ENCODE measurements at regions not wholly inside any gene's neighbourhood (a gene's known extent, or its start where the extent isn't known, plus 50 kb on each side); places are given as distances from the start of the nearest gene placed in this dataset.

DNA sequence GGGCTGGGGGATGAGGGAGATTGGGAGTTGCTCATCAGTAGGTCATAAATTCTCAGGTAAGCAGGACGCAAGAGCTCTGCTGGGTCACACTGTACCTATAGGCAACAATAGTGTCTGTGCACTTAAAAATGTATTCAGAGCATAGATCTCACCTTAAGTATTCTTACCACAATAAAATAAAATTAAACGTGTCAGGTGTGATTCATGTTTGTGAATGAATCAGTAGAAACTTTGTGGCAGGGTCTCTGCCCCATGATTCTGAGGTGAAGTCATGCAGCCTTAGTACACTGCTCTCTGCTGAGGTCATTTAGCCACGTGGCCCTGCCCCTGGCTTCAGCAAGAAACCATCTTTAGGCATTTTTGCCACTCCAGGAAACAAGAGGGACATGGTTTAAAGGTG is 253.8 kb downstream of the FBXO15 start:
- TF ChIP-seq, protein P1, sequence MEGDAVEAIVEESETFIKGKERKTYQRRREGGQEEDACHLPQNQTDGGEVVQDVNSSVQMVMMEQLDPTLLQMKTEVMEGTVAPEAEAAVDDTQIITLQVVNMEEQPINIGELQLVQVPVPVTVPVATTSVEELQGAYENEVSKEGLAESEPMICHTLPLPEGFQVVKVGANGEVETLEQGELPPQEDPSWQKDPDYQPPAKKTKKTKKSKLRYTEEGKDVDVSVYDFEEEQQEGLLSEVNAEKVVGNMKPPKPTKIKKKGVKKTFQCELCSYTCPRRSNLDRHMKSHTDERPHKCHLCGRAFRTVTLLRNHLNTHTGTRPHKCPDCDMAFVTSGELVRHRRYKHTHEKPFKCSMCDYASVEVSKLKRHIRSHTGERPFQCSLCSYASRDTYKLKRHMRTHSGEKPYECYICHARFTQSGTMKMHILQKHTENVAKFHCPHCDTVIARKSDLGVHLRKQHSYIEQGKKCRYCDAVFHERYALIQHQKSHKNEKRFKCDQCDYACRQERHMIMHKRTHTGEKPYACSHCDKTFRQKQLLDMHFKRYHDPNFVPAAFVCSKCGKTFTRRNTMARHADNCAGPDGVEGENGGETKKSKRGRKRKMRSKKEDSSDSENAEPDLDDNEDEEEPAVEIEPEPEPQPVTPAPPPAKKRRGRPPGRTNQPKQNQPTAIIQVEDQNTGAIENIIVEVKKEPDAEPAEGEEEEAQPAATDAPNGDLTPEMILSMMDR (conservative IDR thresholded peaks at IDR 0.05; ENCODE audit: low read length), result no peak
- no peak for TF ChIP-seq EZH2phosphoT487 (IDR thresholded peaks at IDR 0.05; ENCODE audit: borderline replicate concordance)

Data from Loucy (cell line).